ENCODE measurements at regions not wholly inside any gene's neighbourhood (a gene's known extent, or its start where the extent isn't known, plus 50 kb on each side); places are given as distances from the start of the nearest gene placed in this dataset.

GRCh38 chr6:170111141-170111664 lies 179.7 kb downstream of the DLL1 start:
- TF ChIP-seq CTCF (IDR thresholded peaks at IDR 0.05; ENCODE audit: insufficient read depth, low read length), result no peak
- no peak for DNase-seq (ENCODE audit: low read depth)
- no peak overlapping the region for H3K4me3 ChIP-seq (ENCODE audit: low read depth, low read length)

- no peak overlapping the region for H3K4me3 ChIP-seq (ENCODE audit: low read depth, low read length)
- TF ChIP-seq CTCF (IDR thresholded peaks at IDR 0.05; ENCODE audit: insufficient read depth, low read length), result no peak
- no peak for DNase-seq (ENCODE audit: low read depth)
Measured at GRCh38 chr6:170110201-170111140, 180.4 kb downstream of the DLL1 start.

- DNase-seq (ENCODE audit: low read depth), result no peak
Measured at GRCh38 chr6:170108890-170109587, 181.8 kb downstream of the DLL1 start.

GRCh38 chr6:170108456-170108855 lies 182.4 kb downstream of the DLL1 start:
- H3K4me3 ChIP-seq (ENCODE audit: low read depth, low read length), result no peak overlapping the region
- no peak for TF ChIP-seq CTCF (IDR thresholded peaks at IDR 0.05; ENCODE audit: insufficient read depth, low read length)
- DNase-seq (ENCODE audit: low read depth), result no peak

More at GRCh38 chr6:170108890-170109587, 181.8 kb downstream of the DLL1 start:
- TF ChIP-seq CTCF (IDR thresholded peaks at IDR 0.05; ENCODE audit: insufficient read depth, low read length), result no peak
- no peak overlapping the region for H3K4me3 ChIP-seq (ENCODE audit: low read depth, low read length)

- no peak for DNase-seq (ENCODE audit: low read depth)
- TF ChIP-seq CTCF (IDR thresholded peaks at IDR 0.05; ENCODE audit: insufficient read depth, low read length), result no peak
- H3K4me3 ChIP-seq (ENCODE audit: low read depth, low read length), result no peak overlapping the region
Measured at GRCh38 chr6:170107606-170108222, 183.2 kb downstream of the DLL1 start.

- TF ChIP-seq CTCF (IDR thresholded peaks at IDR 0.05; ENCODE audit: insufficient read depth, low read length), result no peak
- no peak for DNase-seq (ENCODE audit: low read depth)
- no peak overlapping the region for H3K4me3 ChIP-seq (ENCODE audit: low read depth, low read length)
Measured at GRCh38 chr6:170106906-170107525, 183.9 kb downstream of the DLL1 start.
